ENCODE measurements at regions not wholly inside any gene's neighbourhood (a gene's known extent, or its start where the extent isn't known, plus 50 kb on each side); places are given as distances from the start of the nearest gene placed in this dataset.

GRCh38 chr4:168019921-168020320 lies 72.4 kb upstream of the ANXA10 start:
- no peak overlapping the region for H3K4me3 ChIP-seq
- intact Hi-C loops (cut with DNase I; ENCODE audit: low total_unique reads) = no loop called here
- no peak for DNase-seq
- H3K36me3 ChIP-seq = no peaks in the 10 kb centered on the region
- H3K4me1 ChIP-seq = no peaks in the 10 kb centered on the region
- H3K9me3 ChIP-seq = peaks cover 0 to 23% (median 14%) of the 10 kb centered on the region in 8 donors
- WGBS, 5 donors = 84 to 95% (median 93%) methylated on average over 2 of the region's 2 CpGs
- no peak for TF ChIP-seq CTCF (IDR thresholded peaks at IDR 0.05 in 8 of 11, conservative IDR thresholded peaks at IDR 0.05 in 3 of 11)
- no peak for TF ChIP-seq POLR2A (IDR thresholded peaks at IDR 0.05)
- TF ChIP-seq POLR2AphosphoS5 (IDR thresholded peaks at IDR 0.05) = no peak
- no peaks in the 10 kb centered on the region for H3K27me3 ChIP-seq (replicated peaks in 1 of 7)
- H3K27ac ChIP-seq = no peak overlapping the region

GRCh38 chr4:168021666-168022065 lies 70.7 kb upstream of the ANXA10 start:
- Histone ChIP-seq H3K27ac (no peak overlapping the region), H3K36me3 (no peaks in the 10 kb centered on the region), H3K27me3 (replicated peaks in 1 of 7) (no peaks in the 10 kb centered on the region), H3K4me1 (no peaks in the 10 kb centered on the region), H3K4me3 (no peak overlapping the region), H3K9me3 (peaks cover 0 to 23% (median 14%) of the 10 kb centered on the region in 8 donors)
- no peak for DNase-seq
- WGBS, 5 donors = 69 to 78% (median 71%) methylated on average over 1 of the region's 1 CpG
- no peak for TF ChIP-seq POLR2A (IDR thresholded peaks at IDR 0.05)
- TF ChIP-seq CTCF (IDR thresholded peaks at IDR 0.05 in 8 of 11, conservative IDR thresholded peaks at IDR 0.05 in 3 of 11) = no peak
- no peak for TF ChIP-seq POLR2AphosphoS5 (IDR thresholded peaks at IDR 0.05)
- intact Hi-C loops (cut with DNase I; ENCODE audit: low total_unique reads) = no loop called here

GRCh38 chr4:168028568-168028967 lies 63.8 kb upstream of the ANXA10 start:
- no peak overlapping the region for H3K27ac ChIP-seq
- no peak for DNase-seq
- H3K9me3 ChIP-seq = peaks cover 0 to 22% (median 6%) of the 10 kb centered on the region in 8 donors
- H3K4me3 ChIP-seq = no peak overlapping the region
- H3K4me1 ChIP-seq = no peaks in the 10 kb centered on the region
- intact Hi-C loops (cut with DNase I; ENCODE audit: low total_unique reads) = no loop called here
- no peaks in the 10 kb centered on the region for H3K36me3 ChIP-seq
- WGBS, 5 donors = 83 to 93% (median 85%) methylated on average over 2 of the region's 2 CpGs
- no peaks in the 10 kb centered on the region for H3K27me3 ChIP-seq (replicated peaks in 1 of 7)
- TF ChIP-seq CTCF (IDR thresholded peaks at IDR 0.05 in 8 of 11, conservative IDR thresholded peaks at IDR 0.05 in 3 of 11) = no peak
- no peak for TF ChIP-seq POLR2AphosphoS5 (IDR thresholded peaks at IDR 0.05)
- TF ChIP-seq POLR2A (IDR thresholded peaks at IDR 0.05) = no peak

- H3K27ac ChIP-seq = no peak overlapping the region
- no peak for TF ChIP-seq POLR2A (IDR thresholded peaks at IDR 0.05)
- no peak for TF ChIP-seq POLR2AphosphoS5 (IDR thresholded peaks at IDR 0.05)
- TF ChIP-seq CTCF (IDR thresholded peaks at IDR 0.05 in 8 of 11, conservative IDR thresholded peaks at IDR 0.05 in 3 of 11) = no peak
- H3K27me3 ChIP-seq (replicated peaks in 1 of 7) = no peaks in the 10 kb centered on the region
- intact Hi-C loops (cut with DNase I; ENCODE audit: low total_unique reads) = no loop called here
- no peak overlapping the region for H3K4me3 ChIP-seq
- H3K9me3 ChIP-seq = peaks cover 0 to 20% (median 4%) of the 10 kb centered on the region in 8 donors
- H3K4me1 ChIP-seq = no peaks in the 10 kb centered on the region
- H3K36me3 ChIP-seq = no peaks in the 10 kb centered on the region
- DNase-seq = no peak
- WGBS, 5 donors = 69 to 78% (median 77%) methylated on average over 5 of the region's 5 CpGs
Measured at GRCh38 chr4:168028970-168029597, 63.3 kb upstream of the ANXA10 start.

Measured in spleen (tissue), 11 donors.